ENCODE measurements at regions not wholly inside any gene's neighbourhood (a gene's known extent, or its start where the extent isn't known, plus 50 kb on each side); places are given as distances from the start of the nearest gene placed in this dataset.
"Not testable (repeated sequence)": the region's sequence is repeated elsewhere in the genome, so short reads cannot be mapped to it uniquely, and the experiment has no call there.

GRCh38 chr4:186831574-186831973 lies 107.9 kb upstream of the FAT1 start:
- no peak for TF ChIP-seq REST (IDR thresholded peaks at IDR 0.05; ENCODE audit: insufficient replicate concordance, low read depth)
- TF ChIP-seq POLR2AphosphoS5 (IDR thresholded peaks at IDR 0.05; ENCODE audit: low read depth): no peak
- DNase-seq (ENCODE audit: low read depth in 1 of 2, low spot score in 1 of 2): no peak
- no peak overlapping the region for H3K27ac ChIP-seq (replicated peaks)
- H3K27me3 ChIP-seq (ENCODE audit: insufficient read depth, poor library complexity, severe bottlenecking): no peaks in the 10 kb centered on the region
- no peak overlapping the region for H3K4me3 ChIP-seq (replicated peaks; ENCODE audit: insufficient read depth, low read length)

- H3K27me3 ChIP-seq (ENCODE audit: insufficient read depth, poor library complexity, severe bottlenecking): no peaks in the 10 kb centered on the region
- H3K27ac ChIP-seq (replicated peaks): no peak overlapping the region
- DNase-seq (ENCODE audit: low read depth in 1 of 2, low spot score in 1 of 2): no peak
- no peak overlapping the region for H3K4me3 ChIP-seq (replicated peaks; ENCODE audit: insufficient read depth, low read length)
- no peak for TF ChIP-seq POLR2AphosphoS5 (IDR thresholded peaks at IDR 0.05; ENCODE audit: low read depth)
- TF ChIP-seq CTCF (IDR thresholded peaks at IDR 0.05; ENCODE audit: insufficient read depth, low read length): no peak
- no peak for TF ChIP-seq REST (IDR thresholded peaks at IDR 0.05; ENCODE audit: insufficient replicate concordance, low read depth)
- TF ChIP-seq SPI1 (IDR thresholded peaks at IDR 0.05; ENCODE audit: borderline replicate concordance, low read depth): no peak
- TF ChIP-seq GABPA (IDR thresholded peaks at IDR 0.05; ENCODE audit: low read depth): no peak
Observed at GRCh38 chr4:186832906-186833305, 109.2 kb upstream of the FAT1 start.

- not testable (repeated sequence) for H3K27ac ChIP-seq (replicated peaks)
Observed at GRCh38 chr4:186837463-186837862, 113.8 kb upstream of the FAT1 start.

GRCh38 chr4:186838295-186838694 lies 114.6 kb upstream of the FAT1 start:
- Histone ChIP-seq H3K27ac (replicated peaks) (no peak overlapping the region), H3K4me3 (replicated peaks; ENCODE audit: insufficient read depth, low read length) (no peak overlapping the region), H3K27me3 (ENCODE audit: insufficient read depth, poor library complexity, severe bottlenecking) (no peaks in the 10 kb centered on the region)
- no peak for DNase-seq (ENCODE audit: low read depth in 1 of 2, low spot score in 1 of 2)
- TF ChIP-seq POLR2AphosphoS5 (IDR thresholded peaks at IDR 0.05; ENCODE audit: low read depth) (no peak), SPI1 (IDR thresholded peaks at IDR 0.05; ENCODE audit: borderline replicate concordance, low read depth) (no peak), GABPA (IDR thresholded peaks at IDR 0.05; ENCODE audit: low read depth) (no peak), REST (IDR thresholded peaks at IDR 0.05; ENCODE audit: insufficient replicate concordance, low read depth) (no peak), CTCF (IDR thresholded peaks at IDR 0.05; ENCODE audit: insufficient read depth, low read length) (no peak)

More at GRCh38 chr4:186837463-186837862, 113.8 kb upstream of the FAT1 start:
- H3K4me3 ChIP-seq (replicated peaks; ENCODE audit: insufficient read depth, low read length); DNase-seq (ENCODE audit: low read depth in 1 of 2, low spot score in 1 of 2); H3K27me3 ChIP-seq (ENCODE audit: insufficient read depth, poor library complexity, severe bottlenecking): not testable (repeated sequence)
